ENCODE measurements at regions not wholly inside any gene's neighbourhood (a gene's known extent, or its start where the extent isn't known, plus 50 kb on each side); places are given as distances from the start of the nearest gene placed in this dataset.
A peak's percentile ranks its signal among the peaks of the same experiment; 100 is the strongest.

GRCh38 chr18:27662949-27663348, 477.8 kb upstream of the CHST9 start:
- no peak for FAIRE-seq
- TF ChIP-seq CTCF (IDR thresholded peaks at IDR 0.05; ENCODE audit: insufficient read depth, low read length, severe bottlenecking), result no peak
- Histone ChIP-seq H3K36me3 (ENCODE audit: control insufficient read depth, insufficient read depth, low read length) (no peaks in the 10 kb centered on the region), H3K4me3 (ENCODE audit: low read depth, low read length) (no peak overlapping the region), H3K27me3 (ENCODE audit: control insufficient read depth, insufficient read depth, low read length) (no peaks in the 10 kb centered on the region)
- no peak for DNase-seq (ENCODE audit: low read depth)

GRCh38 chr18:27662537-27662936, 477.4 kb upstream of the CHST9 start:
- TF ChIP-seq CTCF (IDR thresholded peaks at IDR 0.05; ENCODE audit: insufficient read depth, low read length, severe bottlenecking), result no peak
- Histone ChIP-seq H3K36me3 (ENCODE audit: control insufficient read depth, insufficient read depth, low read length) (no peaks in the 10 kb centered on the region), H3K27me3 (ENCODE audit: control insufficient read depth, insufficient read depth, low read length) (no peaks in the 10 kb centered on the region), H3K4me3 (ENCODE audit: low read depth, low read length) (no peak overlapping the region)
- DNase-seq (ENCODE audit: low read depth) (no peak), FAIRE-seq (no peak)

- no peak overlapping the region for H3K4me3 ChIP-seq (ENCODE audit: low read depth, low read length)
- no peaks in the 10 kb centered on the region for H3K36me3 ChIP-seq (ENCODE audit: control insufficient read depth, insufficient read depth, low read length)
- DNase-seq (ENCODE audit: low read depth) (no peak), FAIRE-seq (no peak)
- TF ChIP-seq CTCF (IDR thresholded peaks at IDR 0.05; ENCODE audit: insufficient read depth, low read length, severe bottlenecking), result no peak
- H3K27me3 ChIP-seq (ENCODE audit: control insufficient read depth, insufficient read depth, low read length), result no peaks in the 10 kb centered on the region
These were observed 476.4 kb upstream of the CHST9 start for GRCh38 chr18:27661320-27662018.

GRCh38 chr18:27656905-27657304, 471.8 kb upstream of the CHST9 start:
- no peaks in the 10 kb centered on the region for H3K27me3 ChIP-seq (ENCODE audit: control insufficient read depth, insufficient read depth, low read length)
- no peak for FAIRE-seq
- no peak for DNase-seq (ENCODE audit: low read depth)
- H3K36me3 ChIP-seq (ENCODE audit: control insufficient read depth, insufficient read depth, low read length), result no peaks in the 10 kb centered on the region
- no peak overlapping the region for H3K4me3 ChIP-seq (ENCODE audit: low read depth, low read length)
- no peak for TF ChIP-seq CTCF (IDR thresholded peaks at IDR 0.05; ENCODE audit: insufficient read depth, low read length, severe bottlenecking)

GRCh38 chr18:27656167-27656778, 471.2 kb upstream of the CHST9 start:
- no peak overlapping the region for H3K4me3 ChIP-seq (ENCODE audit: low read depth, low read length)
- TF ChIP-seq CTCF (IDR thresholded peaks at IDR 0.05; ENCODE audit: insufficient read depth, low read length, severe bottlenecking), result no peak
- H3K36me3 ChIP-seq (ENCODE audit: control insufficient read depth, insufficient read depth, low read length), result no peaks in the 10 kb centered on the region
- H3K27me3 ChIP-seq (ENCODE audit: control insufficient read depth, insufficient read depth, low read length), result no peaks in the 10 kb centered on the region
- no peak for FAIRE-seq
- DNase-seq (ENCODE audit: low read depth), result peak; percentile 89

Measured in bronchial epithelial cell (primary cell).